Keratinocyte (primary cell): ENCODE measurements at regions not wholly inside any gene's neighbourhood (a gene's known extent, or its start where the extent isn't known, plus 50 kb on each side); places are given as distances from the start of the nearest gene placed in this dataset.

Experiments used
- DNase-seq: peaks from one replicate; pipeline ENCODE4 v3.0.0-alpha.2; 2011; ENCODE audit warnings: low read depth, missing footprints, low spot score
- FAIRE-seq: peaks from 2 replicates; lab custom pipeline; 2011; peaks lifted over from hg19 to GRCh38; lab: Jason Lieb, UNC
- H2AFZ ChIP-seq: 2 replicates; pipeline ENCODE4 v1.6.0; 2012; ENCODE audit warnings: low read length, control low read depth, inconsistent platforms; ENCODE audit not compliant: control insufficient read depth
- H3K27ac ChIP-seq: 2 replicates; pipeline ENCODE4 v1.5.1; 2011; ENCODE audit warnings: low read length; ENCODE audit not compliant: control insufficient read depth, insufficient read depth
- H3K27me3 ChIP-seq: 3 replicates; pipeline ENCODE4 v1.6.0; 2011; ENCODE audit warnings: low read length; ENCODE audit not compliant: control insufficient read depth, insufficient read depth; ENCODE audit errors: extremely low read depth
- H3K36me3 ChIP-seq, 2 experiments: 2 replicates in 1 of 2; 3 replicates in 1 of 2; pipeline ENCODE4 v1.5.1; 2011; ENCODE audit warnings: low read length in 2 of 2, mild to moderate bottlenecking in 1 of 2; ENCODE audit not compliant: control insufficient read depth in 2 of 2, insufficient read depth in 2 of 2; ENCODE audit errors: extremely low read depth in 1 of 2
- H3K4me1 ChIP-seq: 3 replicates; pipeline ENCODE4 v1.5.1; 2011; ENCODE audit warnings: low read length; ENCODE audit not compliant: control insufficient read depth, insufficient read depth; ENCODE audit errors: extremely low read depth
- H3K4me2 ChIP-seq: 3 replicates; pipeline ENCODE4 v1.6.0; 2011; ENCODE audit warnings: low read depth, low read length; ENCODE audit not compliant: control insufficient read depth, insufficient read depth; ENCODE audit errors: extremely low read depth
- H3K4me3 ChIP-seq, 3 experiments: fragments of 200-600 bp in 1 of 3; sonication (generic) in 1 of 3; 2 replicates in 2 of 3; 3 replicates in 1 of 3; pipeline ENCODE4 v1.5.1; 2011 to 2016; ENCODE audit warnings: low read length in 3 of 3, mild to moderate bottlenecking in 3 of 3, control low read depth in 2 of 3, inconsistent platforms in 1 of 3, low read depth in 1 of 3, mixed read lengths in 1 of 3, mixed run types in 1 of 3, moderate library complexity in 1 of 3; ENCODE audit not compliant: control insufficient read depth in 2 of 3, insufficient read depth in 2 of 3; ENCODE audit errors: extremely low read depth in 1 of 3
- H3K79me2 ChIP-seq: 2 replicates; pipeline ENCODE4 v1.6.0; 2012; ENCODE audit warnings: low read length; ENCODE audit not compliant: control insufficient read depth, insufficient read depth
- H3K9ac ChIP-seq: 3 replicates; pipeline ENCODE4 v1.6.0; 2011; ENCODE audit warnings: low read length; ENCODE audit not compliant: control insufficient read depth, insufficient read depth; ENCODE audit errors: extremely low read depth
- H3K9me1 ChIP-seq: 3 replicates; pipeline ENCODE4 v1.6.0; 2011; ENCODE audit warnings: low read length; ENCODE audit not compliant: control insufficient read depth, insufficient read depth; ENCODE audit errors: extremely low read depth
- H3K9me3 ChIP-seq: 2 replicates; pipeline ENCODE4 v1.5.1; 2012; ENCODE audit warnings: low read depth, low read length; ENCODE audit not compliant: control insufficient read depth
- H4K20me1 ChIP-seq: 3 replicates; pipeline ENCODE4 v1.6.0; 2011; ENCODE audit warnings: low read length; ENCODE audit not compliant: control insufficient read depth, insufficient read depth; ENCODE audit errors: extremely low read depth
- EZH2 ChIP-seq: IDR thresholded peaks from one replicate; pipeline ENCODE4 v1.6.1; 2012; ENCODE audit warnings: inconsistent platforms, mild to moderate bottlenecking, low read length, moderate library complexity
- dilution Hi-C: fragments of 300-500 bp; cut with MboI; formaldehyde crosslinking; loops from one replicate; pipeline ENCODE4 v1.7.0; 2020; ENCODE audit warnings: low sequenced_read_pairs; ENCODE audit not compliant: extremely low pct_ligation_motif_present
- TF ChIP-seq, protein P1 (sequence below), 3 experiments: IDR thresholded peaks in 1 of 3; conservative IDR thresholded peaks in 1 of 3; optimal IDR thresholded peaks in 1 of 3; 2 replicates in 2 of 3; 3 replicates in 1 of 3; pipeline versions ENCODE3 to v1.5.1; 2011; ENCODE audit warnings: low read length in 3 of 3, mild to moderate bottlenecking in 3 of 3, moderate library complexity in 2 of 3, control low read depth in 1 of 3, inconsistent platforms in 1 of 3; ENCODE audit not compliant: insufficient read depth in 2 of 3; ENCODE audit errors: extremely low read depth in 1 of 3

GRCh38 chr6:168789699-168790098, 348.7 kb downstream of the SMOC2 start:
- H3K27ac ChIP-seq: no peak overlapping the region
- no peak overlapping the region for H3K4me3 ChIP-seq
- H3K79me2 ChIP-seq: no peaks in the 10 kb centered on the region
- H3K27me3 ChIP-seq: no peaks in the 10 kb centered on the region
- dilution Hi-C loops: no loop called here
- FAIRE-seq (no peak), DNase-seq (no peak)
- H3K9me3 ChIP-seq: no peaks in the 10 kb centered on the region
- no peak for TF ChIP-seq EZH2
- TF ChIP-seq, protein P1, sequence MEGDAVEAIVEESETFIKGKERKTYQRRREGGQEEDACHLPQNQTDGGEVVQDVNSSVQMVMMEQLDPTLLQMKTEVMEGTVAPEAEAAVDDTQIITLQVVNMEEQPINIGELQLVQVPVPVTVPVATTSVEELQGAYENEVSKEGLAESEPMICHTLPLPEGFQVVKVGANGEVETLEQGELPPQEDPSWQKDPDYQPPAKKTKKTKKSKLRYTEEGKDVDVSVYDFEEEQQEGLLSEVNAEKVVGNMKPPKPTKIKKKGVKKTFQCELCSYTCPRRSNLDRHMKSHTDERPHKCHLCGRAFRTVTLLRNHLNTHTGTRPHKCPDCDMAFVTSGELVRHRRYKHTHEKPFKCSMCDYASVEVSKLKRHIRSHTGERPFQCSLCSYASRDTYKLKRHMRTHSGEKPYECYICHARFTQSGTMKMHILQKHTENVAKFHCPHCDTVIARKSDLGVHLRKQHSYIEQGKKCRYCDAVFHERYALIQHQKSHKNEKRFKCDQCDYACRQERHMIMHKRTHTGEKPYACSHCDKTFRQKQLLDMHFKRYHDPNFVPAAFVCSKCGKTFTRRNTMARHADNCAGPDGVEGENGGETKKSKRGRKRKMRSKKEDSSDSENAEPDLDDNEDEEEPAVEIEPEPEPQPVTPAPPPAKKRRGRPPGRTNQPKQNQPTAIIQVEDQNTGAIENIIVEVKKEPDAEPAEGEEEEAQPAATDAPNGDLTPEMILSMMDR (optimal IDR thresholded peaks at IDR 0.05 in 1 of 3, IDR thresholded peaks at IDR 0.05 in 1 of 3, conservative IDR thresholded peaks at IDR 0.05 in 1 of 3; ENCODE audit: extremely low read depth in 1 of 3, insufficient read depth in 2 of 3, low read length in 3 of 3): no peak
- no peaks in the 10 kb centered on the region for H3K36me3 ChIP-seq
- no peak overlapping the region for H2AFZ ChIP-seq
- no peak overlapping the region for H3K9ac ChIP-seq
- H3K4me2 ChIP-seq: no peak overlapping the region
- H4K20me1 ChIP-seq: no peaks in the 10 kb centered on the region
- H3K9me1 ChIP-seq: no peaks in the 10 kb centered on the region
- no peaks in the 10 kb centered on the region for H3K4me1 ChIP-seq

DNA sequence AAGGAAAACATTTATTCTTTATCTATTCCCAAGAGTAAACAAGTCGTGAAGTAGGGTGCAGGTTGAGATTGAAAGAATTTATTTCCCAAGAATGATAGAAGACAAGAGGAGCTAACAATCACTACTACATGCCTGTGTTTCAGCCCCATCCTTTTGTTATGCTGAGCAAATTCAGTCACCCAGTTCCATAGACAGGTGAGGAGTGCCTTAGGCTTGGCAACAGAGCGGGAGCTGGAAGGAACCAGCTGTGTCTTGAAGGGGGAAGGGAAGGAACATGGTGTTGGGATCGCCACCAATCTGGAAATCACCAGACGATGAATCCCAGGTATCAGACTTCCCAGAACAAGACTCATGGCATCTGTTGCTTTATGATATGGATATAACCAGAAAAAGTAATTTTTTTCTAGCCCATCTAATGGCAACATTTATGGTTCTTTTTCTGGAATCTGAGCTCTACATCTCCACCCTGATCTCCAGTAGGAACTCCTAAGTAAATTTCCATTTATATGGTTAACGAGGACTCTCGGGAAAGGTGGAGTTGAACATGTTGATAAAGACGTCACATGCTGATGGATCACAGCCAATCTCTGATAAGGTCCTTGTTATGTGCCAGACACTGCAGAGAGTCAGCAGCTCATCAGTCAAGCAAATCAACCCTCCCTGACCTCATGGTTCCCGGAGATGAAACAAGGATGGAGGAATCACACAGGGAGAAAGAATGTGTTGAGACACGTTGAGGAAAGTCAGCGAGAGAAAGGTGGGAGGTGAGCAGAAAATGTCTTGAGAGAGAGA, 344.9 kb downstream of the SMOC2 start:
- Histone ChIP-seq H3K27ac (no peak overlapping the region), H3K79me2 (no peaks in the 10 kb centered on the region), H4K20me1 (no peaks in the 10 kb centered on the region), H3K4me1 (no peaks in the 10 kb centered on the region), H3K36me3 (no peaks in the 10 kb centered on the region), H3K9me1 (no peaks in the 10 kb centered on the region), H3K4me3 (no peak overlapping the region), H3K4me2 (no peak overlapping the region), H3K9ac (no peak overlapping the region), H3K9me3 (no peaks in the 10 kb centered on the region), H2AFZ (no peak overlapping the region), H3K27me3 (no peaks in the 10 kb centered on the region)
- DNase-seq (no peak), FAIRE-seq (no peak)
- dilution Hi-C loops: no loop called here
- TF ChIP-seq, protein P1 (optimal IDR thresholded peaks at IDR 0.05 in 1 of 3, IDR thresholded peaks at IDR 0.05 in 1 of 3, conservative IDR thresholded peaks at IDR 0.05 in 1 of 3; ENCODE audit: extremely low read depth in 1 of 3, insufficient read depth in 2 of 3, low read length in 3 of 3): no peak
- no peak for TF ChIP-seq EZH2
